Activated CD8-positive, alpha-beta memory T cell treated with anti-CD3 and anti-CD28 coated beads, Interleukin-2, amount 50 U/mL, for 4 hours (primary cell): ENCODE measurements at regions not wholly inside any gene's neighbourhood (a gene's known extent, or its start where the extent isn't known, plus 50 kb on each side); places are given as distances from the start of the nearest gene placed in this dataset.
"Not testable (repeated sequence)": the region's sequence is repeated elsewhere in the genome, so short reads cannot be mapped to it uniquely, and the experiment has no call there.

ENCODE experiments used
- DNase-seq: peaks from one replicate; pipeline ENCODE4 v3.0.0-alpha.2; 2020

DNA sequence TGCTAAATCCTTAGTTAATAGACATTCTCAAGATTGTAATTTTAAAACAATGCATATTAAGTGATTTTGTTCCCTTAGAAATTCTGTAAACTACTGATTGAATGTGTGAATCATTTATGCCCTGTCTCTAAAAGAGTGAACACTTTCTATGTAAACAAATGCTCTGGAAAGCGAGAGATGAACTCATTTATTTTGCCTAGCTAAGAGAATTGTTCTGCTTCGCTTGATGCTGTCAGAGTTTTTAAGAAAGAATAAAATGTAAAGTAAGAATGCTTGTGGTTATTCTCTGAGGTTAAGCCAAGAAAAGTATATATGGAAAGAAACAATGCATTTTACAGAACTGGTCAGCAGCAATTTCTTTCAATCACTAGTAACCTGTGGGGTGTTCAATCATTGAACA, 347.4 kb upstream of the NUDT12 start:
- no peak for DNase-seq

DNA sequence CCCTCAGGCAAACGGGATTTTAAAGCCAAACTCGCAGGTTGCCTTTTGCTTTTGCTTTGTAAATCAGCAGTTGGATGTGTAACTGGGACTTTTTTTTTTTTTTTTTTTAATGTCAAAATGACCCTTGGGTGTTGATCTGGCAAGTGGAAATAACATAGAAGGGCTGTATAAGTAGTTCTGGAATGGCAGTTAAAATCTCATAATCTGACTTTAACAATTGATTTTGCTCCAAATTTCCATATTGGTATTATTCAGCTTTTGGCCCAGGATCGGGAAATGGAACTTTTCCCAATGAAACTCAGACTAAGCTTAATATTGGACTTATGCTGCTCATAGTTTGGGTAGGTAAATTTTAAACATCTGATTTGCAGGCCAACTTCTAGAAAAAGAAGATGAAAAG, 346.8 kb upstream of the NUDT12 start:
- no peak for DNase-seq

- DNase-seq = no peak
Measured at GRCh38 chr5:103908336-103909080, 345.9 kb upstream of the NUDT12 start.

DNA sequence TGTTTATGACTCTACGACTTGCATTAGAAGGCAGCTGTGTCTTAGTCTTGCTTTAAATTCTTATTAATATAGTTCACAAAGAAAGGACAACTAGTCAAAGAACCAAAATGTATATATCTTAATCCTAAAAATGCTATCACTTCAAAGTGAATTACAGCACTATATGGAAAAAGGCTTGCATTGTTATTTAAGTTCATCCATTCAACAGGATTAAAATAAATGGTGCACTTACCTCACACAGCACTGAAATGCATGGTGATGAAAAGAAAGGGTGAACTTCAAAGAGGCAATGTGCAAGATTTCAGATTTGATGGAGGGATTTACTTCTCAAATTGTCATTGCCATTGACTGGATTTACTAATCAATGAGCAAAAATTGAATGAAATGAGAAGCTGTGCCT, 344.4 kb upstream of the NUDT12 start:
- DNase-seq = no peak

DNA sequence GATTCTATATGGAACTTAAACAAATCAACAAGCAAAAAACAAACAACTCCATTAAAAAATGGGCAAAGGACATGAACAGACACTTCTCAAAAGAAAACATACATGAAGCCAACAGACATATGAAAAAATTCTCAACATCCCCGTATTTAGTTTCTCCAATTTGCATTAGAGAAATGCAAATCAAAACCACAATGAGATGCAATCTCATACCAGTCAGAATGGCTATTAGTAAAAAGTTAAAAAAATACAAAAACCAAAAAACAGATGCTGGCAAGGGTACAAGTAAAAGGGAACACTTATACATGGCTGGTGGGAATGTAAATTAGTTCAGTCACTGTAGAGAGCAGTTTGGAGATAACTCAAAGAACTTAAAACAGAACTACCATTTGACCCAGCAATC, 342.1 kb upstream of the NUDT12 start:
- no peak for DNase-seq

DNA sequence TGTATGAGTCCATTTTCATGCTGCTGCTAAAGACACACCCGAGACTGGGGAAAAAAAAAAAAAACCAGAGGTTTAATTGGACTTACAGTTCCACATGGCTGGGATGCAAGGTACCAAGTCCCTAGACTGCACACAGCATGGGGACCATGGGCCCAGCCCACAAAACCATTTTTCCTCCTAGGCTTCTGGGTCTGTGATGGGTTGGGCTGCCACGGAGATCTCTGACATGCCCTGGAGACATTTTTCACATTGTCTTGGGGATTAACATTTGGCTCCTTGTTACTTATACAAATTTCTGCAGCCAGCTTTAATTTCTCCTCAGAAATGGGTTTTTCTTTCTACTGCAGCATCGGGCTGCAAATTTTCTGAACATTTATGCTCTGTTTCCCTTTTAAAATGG, 340.3 kb upstream of the NUDT12 start:
- no peak for DNase-seq

GRCh38 chr5:103901885-103902284, 339.3 kb upstream of the NUDT12 start:
- DNase-seq = no peak

- DNase-seq = no peak
Measured at GRCh38 chr5:103896593-103896992, 334.0 kb upstream of the NUDT12 start.

DNA sequence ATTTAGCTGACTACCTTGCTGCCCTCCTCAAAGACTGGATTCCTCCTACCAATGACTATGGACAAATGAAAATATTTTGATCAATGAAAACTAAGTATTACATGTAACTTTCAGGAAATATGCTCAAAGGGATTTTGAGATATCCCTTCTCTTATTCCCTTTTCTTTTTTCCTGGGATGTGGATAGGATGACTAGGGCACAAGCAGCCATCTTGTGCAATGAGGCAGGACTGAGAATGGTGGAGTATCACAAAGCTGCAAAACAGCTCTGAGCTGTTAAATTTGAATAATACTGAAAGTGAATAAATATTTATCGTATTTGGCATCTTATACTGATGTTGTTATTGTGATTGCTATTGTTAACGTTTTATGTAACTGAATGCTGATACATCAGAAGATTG, 333.1 kb upstream of the NUDT12 start:
- no peak for DNase-seq

DNA sequence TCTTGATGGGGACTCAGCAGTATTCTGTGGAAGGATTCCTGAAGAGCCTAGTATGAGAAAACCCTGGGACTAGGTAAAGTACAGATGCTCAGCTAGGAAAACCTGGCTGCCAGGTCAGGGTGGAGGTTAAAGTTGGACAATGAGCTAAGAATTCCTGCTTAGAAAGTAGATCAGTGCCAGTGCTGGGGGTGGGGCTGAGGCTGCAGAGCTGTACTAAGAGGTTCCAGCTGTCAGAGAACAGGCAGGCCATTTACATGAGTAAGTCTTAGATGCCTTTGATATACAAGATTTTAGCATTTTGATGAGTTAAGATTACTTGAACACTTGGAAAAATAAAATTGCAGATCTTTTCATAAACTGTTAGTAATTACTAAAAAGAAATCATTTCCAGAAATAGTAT, 332.3 kb upstream of the NUDT12 start:
- no peak for DNase-seq

- DNase-seq = no peak
Measured at GRCh38 chr5:103891151-103891550, 328.6 kb upstream of the NUDT12 start.

DNA sequence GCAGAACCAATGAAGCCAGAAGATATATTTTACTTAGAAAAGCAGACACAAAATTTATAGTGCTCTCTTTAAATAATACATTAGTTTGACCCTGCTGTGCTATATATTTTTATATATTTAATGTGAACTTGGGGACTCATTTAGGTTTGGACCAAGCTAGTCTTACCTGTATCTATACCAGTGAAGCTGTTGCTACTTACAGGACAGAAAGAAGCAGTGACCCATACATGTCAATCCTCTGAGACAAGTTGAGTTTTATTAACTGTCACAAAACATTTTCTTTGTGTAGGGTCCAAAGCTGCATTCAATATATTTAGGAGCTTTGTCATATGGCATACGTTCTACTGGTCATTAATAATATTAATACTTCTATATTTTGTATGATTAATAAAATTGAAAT, 327.7 kb upstream of the NUDT12 start:
- no peak for DNase-seq

- no peak for DNase-seq
Measured at GRCh38 chr5:103889500-103890209, 327.1 kb upstream of the NUDT12 start.

- no peak for DNase-seq
Measured at GRCh38 chr5:103886826-103887225, 324.2 kb upstream of the NUDT12 start.

GRCh38 chr5:103883143-103883542, 320.6 kb upstream of the NUDT12 start:
- DNase-seq = no peak

DNA sequence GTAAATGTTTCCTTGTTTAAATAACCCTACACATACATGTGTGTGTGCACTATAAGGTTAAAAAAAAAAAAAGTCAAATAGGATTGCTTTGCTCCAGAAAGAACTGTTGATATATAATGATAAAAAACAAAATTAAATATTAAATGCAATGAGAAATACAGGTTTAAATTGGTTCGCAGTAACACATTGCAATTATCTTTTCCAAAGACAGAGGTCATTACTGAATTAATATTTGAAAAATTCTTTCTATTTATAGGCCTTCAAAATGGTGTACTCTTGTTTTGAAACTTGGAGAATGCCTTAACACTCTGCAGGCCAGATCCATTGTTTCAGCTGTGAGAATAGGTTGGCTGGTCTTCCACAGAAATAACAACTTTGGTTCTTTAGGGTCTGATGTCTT, 319.0 kb upstream of the NUDT12 start:
- no peak for DNase-seq

DNA sequence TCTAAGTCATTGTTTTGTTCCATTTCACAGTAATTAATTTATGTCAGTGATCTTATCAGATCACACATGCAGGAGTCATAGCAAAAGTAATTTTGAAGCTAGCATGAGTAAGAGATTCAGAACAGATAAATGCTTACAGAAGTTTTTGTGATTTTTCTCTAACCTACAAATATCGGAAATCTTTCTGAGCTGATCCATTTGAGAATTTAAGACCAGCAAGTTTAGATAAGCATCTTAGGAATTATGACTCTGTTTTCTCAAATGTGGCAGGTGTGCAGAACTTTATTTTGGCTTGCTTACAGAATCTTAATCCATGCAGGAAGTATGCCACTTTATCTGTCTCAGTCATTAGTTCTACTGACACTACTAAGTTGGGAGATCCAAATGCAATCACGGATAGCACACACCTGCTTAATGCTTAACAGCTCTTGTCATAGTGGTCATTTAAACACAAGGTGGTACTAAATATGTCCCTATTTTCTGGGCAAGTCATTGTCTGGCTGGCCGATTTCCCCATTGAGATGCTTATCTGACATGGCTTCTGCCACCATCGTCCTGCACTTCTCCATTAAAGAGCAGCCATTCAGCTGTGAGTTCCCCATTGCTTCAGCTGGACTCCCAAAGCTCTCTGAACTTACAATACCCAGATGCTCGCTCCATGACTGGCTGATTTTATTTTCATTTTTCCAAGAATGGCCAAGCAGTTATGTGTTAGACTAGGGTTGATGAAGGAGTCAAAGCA, 305.4 kb upstream of the NUDT12 start:
- no peak for DNase-seq

- DNase-seq = no peak
Measured at GRCh38 chr5:103866169-103866568, 303.6 kb upstream of the NUDT12 start.

GRCh38 chr5:103862398-103862797, 299.8 kb upstream of the NUDT12 start:
- DNase-seq = no peak

DNA sequence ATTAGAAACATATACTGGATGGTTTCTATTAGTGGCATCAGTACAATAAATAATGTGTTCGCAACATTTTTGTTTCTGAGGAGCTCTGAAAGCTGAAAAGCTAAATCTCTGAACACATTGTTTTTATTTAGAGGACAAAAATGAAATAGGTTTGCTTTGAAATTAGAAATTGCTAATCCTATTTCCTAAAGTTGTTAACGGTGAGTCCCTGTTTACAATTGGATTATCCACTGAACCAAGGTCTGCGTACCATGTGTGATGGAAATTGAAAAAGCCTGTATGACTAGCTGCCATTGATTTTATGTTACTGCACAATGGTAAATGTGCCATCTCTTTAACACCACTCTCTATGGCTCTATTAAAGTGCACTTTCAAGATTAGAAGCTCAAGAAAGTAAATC, 297.7 kb upstream of the NUDT12 start:
- DNase-seq = no peak

GRCh38 chr5:103858367-103858766, 295.8 kb upstream of the NUDT12 start:
- not testable (repeated sequence) for DNase-seq

DNA sequence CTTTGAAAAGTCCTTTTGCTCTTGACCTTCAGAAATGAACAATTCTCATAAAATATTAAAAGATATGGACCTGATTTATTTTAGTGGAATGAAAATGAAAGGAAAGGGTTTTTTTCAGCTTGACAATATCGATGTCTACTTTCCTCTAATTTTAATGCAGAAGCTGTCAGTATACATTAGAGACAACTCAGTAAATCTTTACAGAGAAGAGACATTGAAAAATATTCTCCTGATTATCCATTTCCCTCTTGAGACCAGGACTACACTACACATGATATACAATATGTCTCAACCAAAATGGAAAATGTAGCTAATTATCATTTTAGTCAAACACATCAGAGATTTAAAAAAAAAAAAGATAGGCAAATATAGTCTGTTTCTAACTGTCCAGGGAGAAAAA, 288.5 kb upstream of the NUDT12 start:
- DNase-seq = no peak

DNA sequence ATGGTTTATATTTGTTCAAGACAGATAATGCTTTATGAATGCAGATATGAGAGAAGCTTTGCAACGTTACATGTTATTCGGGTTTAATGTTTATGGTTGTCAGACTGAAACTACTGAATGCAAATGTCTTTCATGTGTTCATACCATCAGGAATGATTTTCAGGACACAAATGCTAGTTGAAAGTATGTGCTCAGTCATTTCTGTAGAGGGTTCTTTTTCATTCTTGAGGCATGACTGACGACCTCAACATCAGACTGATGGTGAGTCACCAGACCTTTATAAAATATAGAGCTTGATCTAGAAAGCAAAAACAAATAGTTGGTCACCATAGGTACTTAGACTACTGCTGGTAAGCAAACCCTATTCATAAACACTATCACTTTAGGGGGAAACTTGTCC, 287.3 kb upstream of the NUDT12 start:
- no peak for DNase-seq

DNA sequence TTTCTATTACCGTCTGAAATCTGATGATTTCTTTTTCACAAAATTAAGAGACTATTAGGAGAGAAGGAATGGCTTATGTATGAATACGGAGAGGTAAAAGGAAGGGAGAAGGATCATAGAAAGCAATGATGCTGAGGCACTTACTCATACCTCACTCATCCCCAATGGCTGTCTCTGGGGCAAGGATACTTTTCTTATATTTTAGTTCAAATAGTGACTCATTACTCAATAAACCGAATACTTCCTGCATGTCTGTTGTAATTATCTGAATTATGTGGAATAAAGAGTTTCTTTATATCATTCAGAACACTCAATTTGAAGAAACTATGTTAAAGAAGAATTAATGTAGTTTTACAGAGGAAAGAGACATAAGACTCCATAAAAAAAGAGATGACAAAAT, 284.5 kb upstream of the NUDT12 start:
- no peak for DNase-seq
